ENCODE measurements at regions not wholly inside any gene's neighbourhood (a gene's known extent, or its start where the extent isn't known, plus 50 kb on each side); places are given as distances from the start of the nearest gene placed in this dataset.

DNA sequence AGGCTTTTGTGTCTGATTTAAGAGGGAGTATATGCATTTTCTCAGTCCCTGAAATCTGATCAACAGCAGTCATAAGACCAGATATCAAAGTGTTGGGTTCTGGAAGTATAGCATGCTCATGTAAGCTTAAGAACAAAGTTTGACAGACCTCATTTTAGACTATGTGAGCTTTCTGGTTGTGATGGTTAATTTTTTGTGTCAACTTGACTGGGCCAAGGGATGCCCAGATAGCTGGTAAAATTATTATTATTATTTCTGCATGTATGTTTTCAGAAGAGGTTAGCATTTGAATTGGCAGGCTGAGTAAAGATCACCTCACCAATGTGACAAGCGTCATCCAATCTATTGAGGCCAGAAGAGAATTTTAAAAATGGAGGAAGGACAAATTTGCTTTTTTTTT, 63.5 kb upstream of the FRMD4A start:
- TF ChIP-seq EZH2 (IDR thresholded peaks at IDR 0.05; ENCODE audit: borderline replicate concordance, insufficient read depth, low read depth, low read length, poor library complexity, severe bottlenecking) = no peak
- TF ChIP-seq CTCF (IDR thresholded peaks at IDR 0.05) = no peak
- H2AFZ ChIP-seq (ENCODE audit: insufficient read depth, low read depth, low read length, poor library complexity, severe bottlenecking) = no peak overlapping the region
- ChIA-PET POLR2A (no interaction called here), CTCF (interaction anchor here (0.6 kb wide), 1 partner anchor 725 kb away, joined by 3 read pairs; no protein-coding TSS in a partner anchor)
- peaks cover 0 to 1% (median 0%) of the 10 kb centered on the region in 3 donors for H3K9me3 ChIP-seq (ENCODE audit: control extremely low read depth in 1 of 3, control insufficient read depth in 2 of 3, insufficient read depth in 1 of 3, low read length in 2 of 3)
- WGBS (ENCODE audit: insufficient coverage) = no CpG with 5 or more reads among the region's 1 CpG
- no peaks in the 10 kb centered on the region for H4K20me1 ChIP-seq (ENCODE audit: control insufficient read depth, insufficient read depth, low read length, poor library complexity, severe bottlenecking)
- H3K27me3 Mint-ChIP-seq = peaks cover 16% of the 10 kb centered on the region
- no peak overlapping the region for H3K27ac Mint-ChIP-seq
- H3K27ac ChIP-seq (ENCODE audit: low read length in 2 of 2) = no peak overlapping the region
- no peak overlapping the region for H3K4me3 ChIP-seq (ENCODE audit: control extremely low read depth in 1 of 5, extremely low read depth in 1 of 5, insufficient read depth in 1 of 5, low read depth in 2 of 5, low read length in 4 of 5)
- no peaks in the 10 kb centered on the region for H3K4me1 ChIP-seq (ENCODE audit: control insufficient read depth in 2 of 2, insufficient read depth in 2 of 2, low read length in 2 of 2)
- ATAC-seq (ENCODE audit: low read depth) (no peak), DNase-seq (no peak)
- H3K9ac ChIP-seq (ENCODE audit: low read length) = no peak overlapping the region
- intact Hi-C loops (cut with micrococcal nuclease) = no loop called here
- no peaks in the 10 kb centered on the region for H3K9me3 Mint-ChIP-seq (ENCODE audit: insufficient read depth)
- H3K4me1 Mint-ChIP-seq = no peaks in the 10 kb centered on the region
- no peaks in the 10 kb centered on the region for H3K36me3 ChIP-seq (replicated peaks in 1 of 2; ENCODE audit: control extremely low read depth in 1 of 2, control insufficient read depth in 1 of 2, extremely low read depth in 1 of 2, insufficient read depth in 2 of 2, low read length in 1 of 2)
- H3K4me2 ChIP-seq (replicated peaks; ENCODE audit: low read depth, low read length, poor library complexity, severe bottlenecking) = no peak overlapping the region
- peaks cover 0 to 7% (median 0%) of the 10 kb centered on the region in 4 experiments for H3K27me3 ChIP-seq (replicated peaks in 1 of 4; ENCODE audit: control extremely low read depth in 1 of 4, control insufficient read depth in 3 of 4, insufficient read depth in 4 of 4, low read length in 3 of 4)
- no peak overlapping the region for H3K4me3 Mint-ChIP-seq
- no peaks in the 10 kb centered on the region for H3K79me2 ChIP-seq (ENCODE audit: control insufficient read depth, insufficient read depth, low read length)

- no peaks in the 10 kb centered on the region for H3K4me1 ChIP-seq (ENCODE audit: control insufficient read depth in 2 of 2, insufficient read depth in 2 of 2, low read length in 2 of 2)
- no peak overlapping the region for H3K27ac ChIP-seq (ENCODE audit: low read length in 2 of 2)
- no peaks in the 10 kb centered on the region for H3K9me3 Mint-ChIP-seq (ENCODE audit: insufficient read depth)
- POLR2A ChIA-PET = no interaction called here
- no peak overlapping the region for H2AFZ ChIP-seq (ENCODE audit: insufficient read depth, low read depth, low read length, poor library complexity, severe bottlenecking)
- no peaks in the 10 kb centered on the region for H3K36me3 ChIP-seq (replicated peaks in 1 of 2; ENCODE audit: control extremely low read depth in 1 of 2, control insufficient read depth in 1 of 2, extremely low read depth in 1 of 2, insufficient read depth in 2 of 2, low read length in 1 of 2)
- peaks cover 19% of the 10 kb centered on the region for H3K27me3 Mint-ChIP-seq
- H3K79me2 ChIP-seq (ENCODE audit: control insufficient read depth, insufficient read depth, low read length) = no peaks in the 10 kb centered on the region
- H4K20me1 ChIP-seq (ENCODE audit: control insufficient read depth, insufficient read depth, low read length, poor library complexity, severe bottlenecking) = no peaks in the 10 kb centered on the region
- CTCF ChIA-PET = interaction anchor here (0.6 kb wide), 2 partner anchors 192 to 1491 kb away, joined by 3 read pairs; no protein-coding TSS in a partner anchor
- no peak overlapping the region for H3K4me3 Mint-ChIP-seq
- ATAC-seq (ENCODE audit: low read depth) (no peak), DNase-seq (no peak)
- TF ChIP-seq CTCF (IDR thresholded peaks at IDR 0.05) = no peak
- no peak for TF ChIP-seq EZH2 (IDR thresholded peaks at IDR 0.05; ENCODE audit: borderline replicate concordance, insufficient read depth, low read depth, low read length, poor library complexity, severe bottlenecking)
- H3K4me2 ChIP-seq (replicated peaks; ENCODE audit: low read depth, low read length, poor library complexity, severe bottlenecking) = no peak overlapping the region
- no peaks in the 10 kb centered on the region for H3K4me1 Mint-ChIP-seq
- peaks cover 0 to 1% (median 0%) of the 10 kb centered on the region in 3 donors for H3K9me3 ChIP-seq (ENCODE audit: control extremely low read depth in 1 of 3, control insufficient read depth in 2 of 3, insufficient read depth in 1 of 3, low read length in 2 of 3)
- H3K4me3 ChIP-seq (ENCODE audit: control extremely low read depth in 1 of 5, extremely low read depth in 1 of 5, insufficient read depth in 1 of 5, low read depth in 2 of 5, low read length in 4 of 5) = no peak overlapping the region
- peaks cover 0 to 4% (median 0%) of the 10 kb centered on the region in 4 experiments for H3K27me3 ChIP-seq (replicated peaks in 1 of 4; ENCODE audit: control extremely low read depth in 1 of 4, control insufficient read depth in 3 of 4, insufficient read depth in 4 of 4, low read length in 3 of 4)
- 100% methylated on average over 1 of the region's 6 CpGs for WGBS (ENCODE audit: insufficient coverage)
- intact Hi-C loops (cut with micrococcal nuclease) = no loop called here
- no peak overlapping the region for H3K27ac Mint-ChIP-seq
- no peak overlapping the region for H3K9ac ChIP-seq (ENCODE audit: low read length)
Observed at GRCh38 chr10:14391342-14391741, 60.6 kb upstream of the FRMD4A start.

Measured in B cell (primary cell).